HT-29 (cell line): ENCODE measurements at regions not wholly inside any gene's neighbourhood (a gene's known extent, or its start where the extent isn't known, plus 50 kb on each side); places are given as distances from the start of the nearest gene placed in this dataset.
A peak's percentile ranks its signal among the peaks of the same experiment; 100 is the strongest.
"Not testable (repeated sequence)": the region's sequence is repeated elsewhere in the genome, so short reads cannot be mapped to it uniquely, and the experiment has no call there.

ENCODE experiments used
- DNase-seq: peaks from one replicate; pipeline ENCODE4 v3.0.0-alpha.2; 2015; ENCODE audit warnings: low spot score

DNA sequence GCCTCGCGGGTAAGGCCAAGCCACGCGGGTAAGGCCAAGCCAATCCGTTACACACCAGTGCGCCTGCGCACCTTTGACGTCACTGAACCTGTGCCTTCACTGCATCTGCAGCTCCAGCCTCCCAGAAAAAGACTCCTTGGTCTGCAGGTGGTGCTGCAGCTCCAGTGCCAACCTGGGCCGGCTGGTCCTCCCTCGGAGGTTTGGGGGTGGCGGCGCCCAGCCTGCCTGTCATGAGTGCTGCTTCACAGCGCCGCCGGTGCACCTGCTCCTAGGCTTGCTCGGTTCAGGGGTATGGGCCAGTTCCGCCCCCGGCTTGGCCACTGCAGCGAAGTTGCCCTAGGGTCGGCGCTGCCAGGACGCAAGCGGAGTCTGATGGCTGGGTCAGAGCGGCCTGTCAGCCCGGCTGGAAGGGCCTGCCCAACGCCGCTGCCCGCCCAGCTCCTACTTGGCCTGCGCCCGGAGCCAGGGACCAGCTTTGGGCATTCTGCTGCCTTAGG lies 146.6 kb downstream of the USP22 start:
- DNase-seq: peak; percentile 3

DNA sequence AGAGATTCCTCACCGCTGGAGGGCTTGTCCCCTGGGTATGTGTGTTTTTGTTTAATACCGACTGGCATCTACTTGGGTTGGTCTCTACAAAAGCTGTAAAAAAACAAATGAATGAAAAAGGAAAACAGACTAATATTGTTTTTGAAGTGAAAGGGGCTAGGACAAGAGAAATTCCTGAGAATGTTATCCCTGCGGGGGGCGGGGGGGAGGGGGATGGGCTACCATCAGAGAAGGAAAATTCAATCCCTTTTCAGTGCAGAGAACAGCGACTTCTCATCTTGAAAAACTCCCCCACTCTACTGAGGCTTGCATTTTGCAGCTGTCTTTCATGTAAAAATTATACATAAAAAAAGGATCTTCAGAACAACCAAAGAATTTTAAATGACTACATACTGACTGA lies 144.1 kb downstream of the USP22 start:
- DNase-seq: not testable (repeated sequence)

DNA sequence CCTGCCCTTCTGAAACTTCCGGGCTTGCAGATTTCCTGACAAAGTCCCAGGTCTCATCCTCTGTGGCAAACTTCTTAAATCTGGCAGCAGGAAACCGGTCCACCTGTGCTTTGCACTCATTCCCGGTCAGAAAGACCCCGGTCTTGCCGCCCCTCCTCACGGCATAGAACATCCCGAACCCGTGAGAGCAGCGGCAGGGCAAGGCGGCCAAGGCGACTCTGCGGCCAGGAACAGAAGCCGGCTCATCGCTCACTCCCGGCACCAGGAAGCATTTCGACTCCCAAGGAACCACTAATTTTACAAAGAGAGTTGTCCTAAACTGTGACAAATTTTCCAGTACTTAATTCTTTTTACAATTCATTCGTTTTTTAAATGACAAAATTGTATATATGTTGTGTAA lies 140.3 kb downstream of the USP22 start:
- not testable (repeated sequence) for DNase-seq

DNA sequence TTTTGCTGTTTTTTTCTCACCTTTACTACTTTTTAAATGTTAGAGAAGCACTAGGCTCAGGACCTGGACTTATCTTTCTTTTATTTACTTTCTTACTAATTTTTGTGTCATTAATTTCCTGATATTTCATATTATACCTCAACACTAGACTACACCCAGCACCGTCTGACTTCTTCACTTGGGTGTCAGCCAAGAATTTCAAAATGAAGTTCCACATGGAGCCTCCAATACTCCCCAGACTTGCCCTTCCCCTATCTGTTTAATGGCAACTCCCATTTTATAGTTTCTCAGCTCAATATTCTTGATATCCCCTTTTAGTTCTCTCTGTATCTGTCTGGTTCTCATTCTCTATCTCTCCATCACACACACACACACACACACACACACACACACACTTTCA lies 139.3 kb downstream of the USP22 start:
- DNase-seq: peak; percentile 10

DNA sequence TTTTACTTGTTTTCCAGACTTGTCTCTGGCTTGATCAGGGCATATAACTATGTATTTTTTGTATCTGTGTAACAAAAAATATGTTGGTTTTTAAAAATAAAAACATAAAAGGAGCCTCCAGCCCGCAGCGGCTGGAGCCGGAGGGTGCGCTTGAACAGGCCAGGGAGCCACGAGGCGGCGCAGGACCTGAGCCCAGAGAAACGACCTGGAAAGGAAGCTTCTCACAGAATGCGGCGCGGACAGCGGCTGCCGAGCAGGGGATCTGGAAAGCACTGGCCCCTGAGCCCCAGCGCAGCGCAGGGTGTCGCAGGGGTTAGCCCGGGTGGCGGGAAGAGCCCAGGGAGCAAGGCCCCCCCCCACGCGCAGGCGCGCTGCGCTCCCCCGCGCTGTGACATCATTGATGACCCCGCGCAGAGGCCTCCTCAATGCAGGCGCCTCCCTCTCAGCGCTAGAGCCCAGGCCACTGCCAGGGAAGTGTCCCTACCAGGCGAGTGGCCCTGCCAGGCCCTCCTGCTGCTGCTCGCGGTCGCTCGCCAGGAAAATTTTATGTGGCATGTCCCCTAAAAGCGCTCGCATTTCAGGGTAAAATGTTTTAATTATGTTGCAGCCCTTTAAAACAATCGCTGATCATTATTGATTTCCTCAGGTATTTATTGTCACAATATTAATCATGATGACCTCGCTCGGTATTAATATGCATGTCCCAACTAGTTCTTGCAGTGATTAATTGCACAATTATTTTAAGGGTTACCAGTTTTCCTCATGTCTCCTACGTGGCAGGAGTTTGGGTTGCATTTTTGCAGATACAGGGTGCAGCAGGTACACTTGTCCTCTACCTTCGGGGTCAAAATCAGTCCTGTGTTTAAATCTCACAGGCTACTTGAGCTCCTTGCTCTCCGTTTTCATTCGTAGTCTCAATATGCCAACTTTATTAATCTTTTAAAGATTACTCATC lies 134.2 kb downstream of the USP22 start:
- peak; percentile 88 for DNase-seq

DNA sequence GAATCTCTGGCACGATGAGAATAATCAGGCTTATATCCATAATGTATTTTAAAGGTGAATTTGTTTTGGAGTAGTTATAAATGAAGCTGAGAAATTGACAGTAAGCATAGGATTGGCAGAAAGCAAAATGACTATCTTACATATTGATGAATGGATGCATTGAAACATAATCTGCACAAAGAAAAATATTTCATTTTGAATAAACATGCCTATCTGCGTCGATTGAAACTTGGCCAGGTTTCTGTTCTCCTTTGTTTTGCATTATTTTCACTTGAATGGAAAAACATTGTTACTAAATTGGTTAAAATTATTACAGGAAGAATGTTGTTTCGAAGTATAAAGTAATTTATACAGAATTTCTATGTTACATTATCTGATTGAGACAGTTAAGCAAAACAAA lies 128.2 kb downstream of the USP22 start:
- DNase-seq: no peak

DNA sequence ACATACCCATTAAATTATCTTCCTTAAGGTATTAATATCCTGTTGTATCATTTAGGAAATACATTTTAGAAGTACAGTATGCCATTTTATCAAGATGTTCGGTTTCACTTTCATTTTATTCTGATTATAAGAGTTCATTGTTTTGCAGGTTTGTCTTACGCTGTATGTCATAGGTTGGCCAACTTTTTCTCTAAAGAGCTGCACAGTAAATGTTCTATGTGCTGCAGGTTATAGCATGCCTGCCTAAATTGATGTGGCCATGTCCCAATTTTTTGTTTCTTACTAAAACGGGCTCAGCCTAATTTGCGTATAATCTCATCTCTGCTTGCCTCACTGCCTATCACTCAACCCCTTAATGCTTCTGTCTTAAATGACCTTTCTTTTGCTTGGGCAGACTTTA lies 126.4 kb downstream of the USP22 start:
- no peak for DNase-seq

DNA sequence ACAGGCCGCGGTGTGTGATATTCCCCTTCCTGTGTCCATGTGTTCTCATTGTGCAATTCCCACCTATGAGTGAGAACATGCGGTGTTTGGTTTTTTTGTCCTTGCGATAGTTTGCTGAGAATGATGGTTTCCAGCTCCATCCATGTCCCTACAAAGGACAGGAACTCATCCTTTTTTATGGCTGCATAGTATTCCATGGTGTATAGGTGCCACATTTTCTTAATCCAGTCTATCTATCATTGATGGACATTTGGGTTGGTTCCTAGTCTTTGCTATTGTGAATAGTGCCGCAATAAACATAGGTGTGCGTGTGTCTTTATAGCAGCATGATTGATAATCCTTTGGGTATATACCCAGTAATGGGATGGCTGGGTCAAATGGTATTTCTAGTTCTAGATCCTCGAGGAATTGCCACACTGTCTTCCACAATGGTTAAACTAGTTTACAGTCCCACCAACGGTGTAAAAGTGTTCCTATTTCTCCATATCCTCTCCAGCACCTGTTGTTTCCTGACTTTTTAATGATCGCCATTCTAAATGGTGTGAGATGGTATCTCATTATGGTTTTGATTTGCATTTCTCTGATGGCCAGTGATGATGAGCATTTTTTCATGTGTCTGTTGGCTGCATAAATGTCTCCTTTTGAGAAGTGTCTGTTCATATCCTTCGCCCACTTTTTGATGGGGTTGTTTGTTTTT lies 125.1 kb downstream of the USP22 start:
- DNase-seq: not testable (repeated sequence)

DNA sequence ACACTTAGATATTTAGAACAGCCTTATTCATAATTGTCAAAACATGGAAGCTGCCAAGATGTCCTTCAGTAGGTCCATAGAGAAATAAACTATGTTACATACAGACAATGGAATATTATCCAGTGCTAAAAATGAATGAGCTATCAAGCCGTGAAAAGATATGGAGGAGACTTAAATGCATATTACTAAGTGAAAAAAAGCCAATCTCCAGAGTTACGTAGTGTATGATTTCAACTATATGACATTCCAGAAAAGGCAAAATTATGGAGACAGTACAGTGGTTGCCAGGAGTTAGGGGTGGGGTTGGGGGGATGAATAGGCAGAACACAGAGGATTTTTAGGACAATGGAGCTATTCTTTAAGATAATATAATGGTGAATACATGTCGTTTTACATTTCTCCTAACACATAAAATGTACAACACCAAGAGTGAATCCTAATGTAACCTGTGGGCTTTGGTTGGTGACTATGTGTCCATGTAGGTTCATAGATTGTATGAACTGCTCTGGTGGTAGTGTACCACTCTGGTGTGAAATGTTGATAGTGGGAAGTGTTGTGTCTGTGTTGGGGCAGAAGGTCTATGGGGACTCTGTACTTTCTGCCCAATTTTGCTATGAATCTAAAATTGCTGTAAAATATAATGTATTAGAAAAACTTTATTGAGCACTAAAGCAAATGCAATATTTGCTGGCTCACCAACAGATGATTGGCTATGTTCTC lies 122.6 kb downstream of the USP22 start:
- DNase-seq: no peak

DNA sequence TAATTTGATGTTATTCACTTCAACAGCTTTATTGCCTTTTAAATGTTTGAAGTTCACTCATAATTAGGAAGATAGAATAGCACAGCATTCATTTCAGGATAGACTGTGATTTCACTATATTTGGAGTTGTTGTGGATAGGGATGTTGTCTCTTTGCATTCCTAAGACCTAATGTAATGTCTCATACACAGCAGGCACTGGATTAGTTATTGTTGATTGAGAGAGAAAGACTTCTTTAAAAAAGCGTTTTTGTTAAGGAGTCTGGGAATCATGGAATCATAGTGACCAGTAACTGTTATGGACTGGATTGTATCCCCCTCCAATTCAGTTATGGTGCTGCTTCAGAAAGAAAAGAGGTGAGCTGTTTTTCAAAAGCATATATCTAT lies 122.0 kb downstream of the USP22 start:
- DNase-seq: no peak

DNA sequence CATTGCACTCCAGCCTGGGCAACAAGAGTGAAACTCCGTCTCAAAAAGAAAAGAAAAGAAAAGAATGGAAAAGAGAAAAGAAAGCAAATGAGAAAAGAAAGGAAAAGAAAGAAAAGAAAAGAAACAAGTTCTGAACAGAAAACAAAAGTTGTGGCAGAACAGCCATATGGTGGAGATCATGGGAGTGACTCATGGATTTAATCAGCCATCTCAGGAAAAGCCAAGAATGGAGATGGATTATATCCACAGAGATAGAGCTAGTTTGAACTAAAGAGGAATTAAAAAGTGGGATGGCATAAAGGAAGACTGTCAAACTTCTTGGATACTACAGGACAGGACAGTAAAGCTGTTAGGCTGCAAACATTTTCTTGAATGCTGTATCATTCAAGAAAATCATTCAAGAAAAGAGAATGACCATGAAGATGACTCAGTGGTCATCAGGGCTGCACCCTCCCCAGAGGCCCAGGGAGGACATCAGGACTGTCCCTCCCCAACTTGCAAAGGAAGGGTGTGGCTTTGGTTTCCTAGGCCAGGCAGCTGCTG lies 120.6 kb downstream of the USP22 start:
- DNase-seq: no peak

DNA sequence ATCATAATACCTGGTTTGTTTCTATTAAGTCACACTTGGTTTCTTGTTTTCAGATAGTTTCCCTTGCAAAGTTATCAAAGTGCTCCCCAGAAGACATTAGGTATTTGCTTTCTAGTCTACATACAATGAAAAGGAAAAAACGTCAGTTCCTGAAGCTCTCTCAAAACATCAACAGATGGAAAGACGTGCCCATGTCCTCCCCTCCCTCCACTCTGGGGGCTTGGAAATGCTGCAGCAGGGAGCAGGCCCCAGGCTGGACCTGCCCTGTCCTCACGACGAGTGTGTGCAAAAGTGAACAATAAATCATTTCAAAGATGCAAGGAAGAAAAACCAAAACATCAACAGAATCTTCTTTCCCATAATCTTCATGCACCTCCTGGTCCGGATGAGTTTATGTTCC lies 118.5 kb downstream of the USP22 start:
- DNase-seq: no peak

DNA sequence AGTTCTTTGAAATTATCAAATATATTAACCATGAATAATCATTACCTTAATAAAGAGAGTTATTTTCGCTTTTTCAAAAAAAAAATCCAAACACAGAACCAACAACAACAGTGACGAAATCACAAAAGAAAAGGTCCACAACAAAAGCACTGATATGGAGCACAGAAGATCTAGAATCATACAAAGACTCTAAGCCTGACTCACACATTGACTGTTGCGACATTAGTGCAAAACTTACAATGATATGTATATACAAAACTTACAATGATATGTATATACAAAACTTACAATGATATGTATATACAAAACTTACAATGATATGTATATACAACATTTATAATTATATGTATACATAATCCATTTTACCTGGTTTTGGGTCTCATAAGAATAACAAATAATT lies 117.7 kb downstream of the USP22 start:
- no peak for DNase-seq

DNA sequence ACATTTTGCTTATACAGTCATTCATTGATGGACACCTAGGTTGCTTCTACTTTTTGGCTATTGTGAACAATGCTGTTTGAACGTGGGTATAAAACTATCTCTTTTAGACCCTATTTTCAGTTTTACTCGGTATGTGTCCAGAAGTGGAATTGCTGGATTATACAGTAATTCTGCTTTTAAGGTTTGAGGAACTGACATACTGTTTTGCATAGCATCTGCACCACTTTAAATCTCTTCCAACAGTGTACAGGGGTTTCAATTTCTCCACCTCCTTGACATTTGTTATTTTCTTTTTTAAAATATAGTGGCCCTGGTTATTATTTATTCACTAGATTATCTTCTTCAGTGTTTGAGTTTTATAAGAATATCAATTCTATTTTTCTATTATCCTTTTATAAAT lies 116.9 kb downstream of the USP22 start:
- DNase-seq: no peak

DNA sequence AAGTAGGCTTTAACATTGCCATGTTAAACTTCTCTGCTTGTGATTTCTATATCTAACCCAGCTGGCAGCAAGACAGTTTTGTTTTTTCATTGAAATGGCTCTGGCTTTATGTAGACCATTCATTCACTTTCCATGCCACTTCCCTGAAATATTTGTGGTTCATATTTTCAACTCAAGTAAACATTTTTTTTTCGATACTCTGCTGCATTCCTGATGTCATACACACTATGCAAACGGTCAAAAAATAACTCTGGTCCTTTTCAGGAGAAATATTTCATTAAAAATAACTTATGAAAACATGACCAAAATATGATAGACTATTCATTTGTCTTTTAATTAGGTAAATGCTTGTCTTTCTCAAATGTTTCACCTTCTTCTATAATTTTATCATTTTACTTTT lies 116.3 kb downstream of the USP22 start:
- DNase-seq: no peak

DNA sequence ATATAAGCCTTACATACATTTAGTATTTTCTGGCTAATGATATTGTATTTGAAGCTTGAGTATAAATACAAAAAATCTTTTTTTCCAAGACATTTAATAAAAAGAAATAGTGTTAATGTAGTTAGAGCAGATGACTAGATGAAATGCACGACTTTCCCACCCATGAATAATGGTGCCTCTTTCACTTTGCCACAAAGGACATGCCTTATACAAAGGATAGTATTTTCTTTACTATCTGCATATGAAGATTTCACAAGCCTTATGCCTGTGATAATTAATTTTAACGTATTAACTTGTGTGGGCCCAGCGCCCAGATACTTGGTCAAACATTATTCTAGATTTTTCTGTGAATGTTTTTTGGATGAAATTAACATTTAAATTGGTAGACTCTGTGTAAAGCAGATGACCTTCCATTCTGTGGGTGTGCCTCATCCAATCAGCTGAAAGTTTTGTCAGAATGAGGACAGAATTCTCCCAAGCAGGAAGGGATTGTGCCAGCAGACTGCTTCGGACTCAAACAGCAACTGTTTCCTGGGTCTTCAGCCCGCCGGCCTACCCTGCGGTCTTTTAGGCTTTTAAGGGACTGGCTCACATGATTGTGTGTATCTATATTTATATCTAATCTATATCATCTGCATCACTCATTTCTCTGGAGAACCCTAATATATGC lies 115.4 kb downstream of the USP22 start:
- DNase-seq: no peak

DNA sequence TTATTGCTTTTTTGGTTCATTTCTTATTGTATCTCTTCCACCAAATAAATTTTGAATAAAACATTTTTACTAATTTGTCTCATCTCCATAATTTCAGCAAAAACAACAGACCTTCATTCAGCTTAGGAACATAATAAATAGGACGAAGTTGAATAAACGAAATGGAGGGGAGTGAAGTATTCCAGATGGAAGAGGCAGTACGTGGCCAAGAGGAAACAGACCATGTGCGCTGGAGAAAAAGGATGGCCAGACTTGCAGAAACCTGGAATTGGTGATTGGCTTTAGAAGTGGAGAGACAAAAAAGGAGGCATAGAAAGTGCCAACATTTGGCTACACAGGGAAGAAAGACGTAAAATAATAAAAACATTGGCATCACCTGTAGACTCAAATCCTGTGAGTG lies 113.5 kb downstream of the USP22 start:
- no peak for DNase-seq

DNA sequence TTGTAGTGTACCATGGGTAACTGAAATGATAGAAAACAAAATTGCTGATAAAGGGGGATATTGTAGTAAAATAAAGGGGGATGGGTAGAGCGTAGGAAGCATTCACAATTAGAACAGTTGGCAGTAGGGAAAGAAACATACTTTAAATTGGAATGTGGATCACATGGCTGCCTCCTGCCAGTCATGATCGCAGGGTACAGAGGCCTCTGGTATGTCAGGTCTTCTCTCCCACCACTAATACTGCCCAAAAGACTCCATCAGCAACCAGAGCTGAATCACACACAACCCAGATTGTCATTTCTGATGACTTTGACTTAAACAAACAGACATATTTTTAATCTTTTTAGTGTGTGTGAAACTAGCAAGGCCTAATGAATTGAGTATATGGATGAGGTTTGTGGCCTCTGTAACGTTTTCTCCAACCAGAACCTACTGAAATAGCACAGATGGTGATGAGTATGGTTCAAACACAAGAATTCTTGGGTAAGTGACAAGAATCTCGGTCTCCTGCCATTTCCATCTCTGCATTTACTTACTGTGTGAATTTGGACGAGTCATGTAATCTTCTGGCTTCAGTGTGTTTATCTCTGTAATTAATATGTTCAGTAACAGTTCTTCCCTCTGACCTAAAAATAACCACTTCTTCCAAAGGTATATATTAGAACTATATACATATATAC lies 112.6 kb downstream of the USP22 start:
- no peak for DNase-seq

DNA sequence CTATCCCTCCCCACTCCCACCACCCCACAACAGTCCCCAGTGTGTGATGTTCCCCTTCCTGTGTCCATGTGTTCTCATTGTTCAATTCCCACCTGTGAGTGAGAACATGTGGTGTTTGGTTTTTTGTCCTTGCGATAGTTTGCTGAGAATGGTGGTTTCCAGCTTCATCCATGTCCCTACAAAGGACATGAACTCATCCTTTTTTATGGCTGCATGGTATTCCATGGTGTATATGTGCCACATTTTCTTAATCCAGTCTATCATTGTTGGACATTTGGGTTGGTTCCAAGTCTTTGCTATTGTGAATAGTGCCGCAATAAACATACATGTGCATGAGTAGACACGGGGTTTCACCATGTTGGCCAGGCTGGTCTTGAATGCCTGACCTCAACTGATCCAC lies 109.8 kb downstream of the USP22 start:
- DNase-seq: not testable (repeated sequence)

DNA sequence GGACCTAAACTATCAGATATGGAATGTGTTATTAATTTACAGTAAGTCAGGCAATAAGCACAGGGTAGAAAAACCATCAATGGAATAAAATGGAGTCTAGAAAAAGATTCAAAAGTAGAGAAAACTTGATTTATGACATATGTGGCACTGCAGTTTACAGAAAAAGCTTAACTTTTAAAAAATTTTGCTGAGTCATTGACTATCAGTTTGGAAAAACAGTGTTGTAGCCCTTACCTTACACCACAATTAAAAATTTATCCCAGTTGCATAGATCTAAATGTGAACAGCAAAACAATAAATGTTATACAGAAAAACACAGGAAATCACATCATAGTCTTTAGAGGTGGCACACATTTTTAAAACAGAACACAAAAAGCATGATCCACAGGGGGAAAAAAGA lies 108.5 kb downstream of the USP22 start:
- DNase-seq: no peak

DNA sequence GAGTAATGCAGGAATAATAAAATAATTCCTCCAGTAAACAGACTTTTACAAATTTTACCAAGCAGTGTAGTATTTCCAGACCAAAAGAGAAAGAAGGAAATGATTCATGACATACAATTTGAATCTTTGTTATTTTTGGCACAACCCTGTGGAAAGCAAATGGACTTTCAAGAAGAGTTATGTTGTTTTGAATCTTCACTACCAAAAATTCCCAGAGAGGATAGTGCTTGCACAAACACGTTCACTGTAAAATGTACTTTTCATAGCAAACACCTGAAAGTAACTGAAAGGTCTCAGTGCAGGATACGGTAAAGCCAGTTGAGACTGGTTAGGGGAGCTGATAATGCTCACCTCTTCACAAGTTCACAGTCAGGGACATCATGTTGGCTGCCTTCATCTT lies 107.1 kb downstream of the USP22 start:
- DNase-seq: no peak
